GM23338 (cell line): ENCODE measurements at regions not wholly inside any gene's neighbourhood (a gene's known extent, or its start where the extent isn't known, plus 50 kb on each side); places are given as distances from the start of the nearest gene placed in this dataset.

Experiments
- CTCF ChIP-seq, 2 experiments: fragments of 200-600 bp in 1 of 2; sonication (generic) in 1 of 2; conservative IDR thresholded peaks; 2 replicates each; pipeline versions ENCODE4 v1.5.1 to v1.6.1; 2016 to 2017; ENCODE audit warnings: antibody characterized with exemption in 2 of 2, low read depth in 2 of 2, mild to moderate bottlenecking in 2 of 2, moderate library complexity in 1 of 2
- EZH2 ChIP-seq: fragments of 200-600 bp; sonication (generic); IDR thresholded peaks from one replicate; pipeline ENCODE4 v1.8.0; 2017; ENCODE audit warnings: antibody characterized with exemption, mild to moderate bottlenecking, low read depth; ENCODE audit not compliant: unreplicated experiment
- EZH2phosphoT487 ChIP-seq: fragments of 200-600 bp; sonication (generic); IDR thresholded peaks from one replicate; pipeline ENCODE4 v1.8.1; 2018; ENCODE audit warnings: antibody characterized with exemption; ENCODE audit not compliant: unreplicated experiment
- POLR2AphosphoS5 ChIP-seq: IDR thresholded peaks from 2 replicates; pipeline ENCODE4 v1.6.1; 2016; ENCODE audit warnings: antibody characterized with exemption, low read depth
- REST ChIP-seq: IDR thresholded peaks from one replicate; pipeline ENCODE4 v1.6.1; 2018; ENCODE audit warnings: antibody characterized with exemption; ENCODE audit not compliant: unreplicated experiment

- TF ChIP-seq CTCF (conservative IDR thresholded peaks at IDR 0.05; ENCODE audit: low read depth in 2 of 2) (no peak), REST (no peak), EZH2 (no peak), POLR2AphosphoS5 (no peak), EZH2phosphoT487 (no peak)
These were observed 144.1 kb downstream of the SOCS6 start for GRCh38 chr18:70432804-70433400.
